ENCODE measurements at regions not wholly inside any gene's neighbourhood (a gene's known extent, or its start where the extent isn't known, plus 50 kb on each side); places are given as distances from the start of the nearest gene placed in this dataset.

GRCh38 chr20:58584881-58585752 is 66.0 kb upstream of the STX16 start (continued):
- no peak for TF ChIP-seq RFX5 (IDR thresholded peaks at IDR 0.05; ENCODE audit: low read depth, low read length)

- no peaks in the 10 kb centered on the region for H3K9me3 ChIP-seq (ENCODE audit: control insufficient read depth, insufficient read depth, low read length)
- dilution Hi-C loops (cut with HindIII; ENCODE audit: low sequenced_read_pairs, unreplicated experiment): no loop called here
- no CpG with 5 or more reads among the region's 8 CpGs for WGBS, 2 experiments (ENCODE audit: extremely low coverage in 2 of 2, insufficient read length in 1 of 2)
- no peak overlapping the region for H3K56ac ChIP-seq (ENCODE audit: extremely low read depth, insufficient read depth, low read length)
- peaks cover 2% of the 10 kb centered on the region; the same call in 1 of the 2 replicates for H3K27me3 ChIP-seq (ENCODE audit: control insufficient read depth, insufficient read depth, low read length)
- ChIA-PET CTCF (no interaction called here), POLR2A (ENCODE audit: unreplicated experiment) (no interaction called here)
- no peak overlapping the region for H3K9ac ChIP-seq (ENCODE audit: low read depth, low read length)
- H2AK5ac ChIP-seq (ENCODE audit: low read depth, low read length): peak overlapping the region; percentile 93
- peaks cover 8% of the 10 kb centered on the region for H3K9me1 ChIP-seq (ENCODE audit: insufficient read depth, low read length)
- H3K23ac ChIP-seq (ENCODE audit: low read depth, low read length): peak overlapping the region; percentile 0; the same call in 1 of the 2 replicates
- peaks cover 12% of the 10 kb centered on the region for H3K4me1 ChIP-seq (ENCODE audit: control insufficient read depth, insufficient read depth, low read length)
- peak overlapping the region; percentile 41; the same call in 1 of the 2 replicates for H3K4ac ChIP-seq (ENCODE audit: low read depth, low read length)
- H4K20me1 ChIP-seq (ENCODE audit: insufficient read depth, low read length): no peaks in the 10 kb centered on the region
- BruUV-seq (replicated peaks): no TSS peak
- no peak overlapping the region for H3K4me2 ChIP-seq (ENCODE audit: low read depth, low read length)
- no peak overlapping the region for H4K8ac ChIP-seq (ENCODE audit: low read depth in 2 of 2, low read length in 2 of 2)
- no peaks in the 10 kb centered on the region for H3K36me3 ChIP-seq (ENCODE audit: control insufficient read depth, insufficient read depth, low read length)
- H2AK9ac ChIP-seq (replicated peaks; ENCODE audit: low read depth, low read length, poor library complexity): no peak overlapping the region
- intact Hi-C loops (cut with micrococcal nuclease): no loop called here
- ATAC-seq (ENCODE audit: low read depth): no peak
- no peak overlapping the region for H2BK120ac ChIP-seq (ENCODE audit: low read depth, low read length)
- H2BK15ac ChIP-seq (ENCODE audit: low read depth, low read length): no peak overlapping the region
- H4K91ac ChIP-seq (ENCODE audit: insufficient read depth, low read depth, low read length): no peak overlapping the region
- no peak overlapping the region; the same call in 1 of the 2 replicates for H4K5ac ChIP-seq (ENCODE audit: low read depth, low read length)
- DNase-seq: no peak
- no peak overlapping the region for H2BK5ac ChIP-seq (ENCODE audit: low read depth, low read length, poor library complexity, severe bottlenecking)
- no peak overlapping the region for H3K4me3 ChIP-seq (ENCODE audit: insufficient read depth, low read depth, low read length)
- H3K14ac ChIP-seq (replicated peaks; ENCODE audit: low read depth, low read length): no peak overlapping the region; the same call in 1 of the 2 replicates
- in situ Hi-C loops (cut with MboI; ENCODE audit: low sequenced_read_pairs): no loop called here
- H2BK20ac ChIP-seq (ENCODE audit: low read depth, low read length): peak overlapping the region; percentile 5; the same call in 1 of the 2 replicates
- no peaks in the 10 kb centered on the region for H3K79me1 ChIP-seq (ENCODE audit: low read depth in 1 of 2, low read length in 2 of 2)
- H3K18ac ChIP-seq (ENCODE audit: low read depth, low read length): 0 out of 2 replicates have a peak overlapping the region, but pooled peaks have one; percentile 5
- no peak overlapping the region for H2AFZ ChIP-seq (replicated peaks; ENCODE audit: low read length, poor library complexity)
- no peak overlapping the region for H3K27ac ChIP-seq (ENCODE audit: insufficient read depth, low read length)
- TF ChIP-seq BHLHE40 (IDR thresholded peaks at IDR 0.05; ENCODE audit: low read depth, low read length): no peak
- no peak for TF ChIP-seq ELK1 (IDR thresholded peaks at IDR 0.05; ENCODE audit: borderline replicate concordance, low read depth, low read length)
- TF ChIP-seq RFX5 (IDR thresholded peaks at IDR 0.05; ENCODE audit: low read depth, low read length): no peak
- no peak for TF ChIP-seq CEBPB (IDR thresholded peaks at IDR 0.05; ENCODE audit: low read depth, low read length)
- TF ChIP-seq USF2 (IDR thresholded peaks at IDR 0.05; ENCODE audit: low read depth, low read length): no peak
- no peak for TF ChIP-seq MXI1 (IDR thresholded peaks at IDR 0.05; ENCODE audit: borderline replicate concordance, low read depth, low read length)
- TF ChIP-seq CTCF (conservative IDR thresholded peaks at IDR 0.05; ENCODE audit: low read depth, low read length): no peak
- no peak for TF ChIP-seq MAFK (IDR thresholded peaks at IDR 0.05; ENCODE audit: low read depth, low read length)
- no peak for TF ChIP-seq FOS (IDR thresholded peaks at IDR 0.05; ENCODE audit: low read depth, low read length)
- no peak for TF ChIP-seq RAD21 (IDR thresholded peaks at IDR 0.05; ENCODE audit: low read length)
Observed at GRCh38 chr20:58584051-58584824, 66.8 kb upstream of the STX16 start.

All from IMR-90 (cell line).